ENCODE measurements at regions not wholly inside any gene's neighbourhood (a gene's known extent, or its start where the extent isn't known, plus 50 kb on each side); places are given as distances from the start of the nearest gene placed in this dataset.
A peak's percentile ranks its signal among the peaks of the same experiment; 100 is the strongest.

GRCh38 chr7:116377721-116378120 lies 121.8 kb upstream of the CAV2 start:
- FAIRE-seq (no peak), DNase-seq (no peak), ATAC-seq (no peak)
- no peaks in the 10 kb centered on the region for H3K9me3 ChIP-seq
- H3K27ac ChIP-seq = no peak overlapping the region
- no peaks in the 10 kb centered on the region for H3K36me3 ChIP-seq
- intact Hi-C loops (cut with DNase I) = no loop called here
- H3K4me1 ChIP-seq = peaks cover 0 to 3% (median 0%) of the 10 kb centered on the region in 3 donors
- WGBS, 2 donors = 93 to 100% methylated on average over 2 of the region's 2 CpGs
- TF ChIP-seq CTCF (IDR thresholded peaks at IDR 0.05) = no peak
- no peaks in the 10 kb centered on the region for H3K27me3 ChIP-seq
- H3K4me3 ChIP-seq = no peak overlapping the region

GRCh38 chr7:116380025-116380424 lies 119.5 kb upstream of the CAV2 start:
- no peaks in the 10 kb centered on the region for H3K36me3 ChIP-seq
- ATAC-seq = peak in 1 of 4 donors; percentile 72
- no peaks in the 10 kb centered on the region for H3K9me3 ChIP-seq
- DNase-seq = no peak
- TF ChIP-seq CTCF (IDR thresholded peaks at IDR 0.05) = no peak
- no peaks in the 10 kb centered on the region for H3K27me3 ChIP-seq
- H3K4me1 ChIP-seq = peaks cover 0 to 3% (median 0%) of the 10 kb centered on the region in 3 donors
- H3K4me3 ChIP-seq = no peak overlapping the region
- peak; percentile 56 for FAIRE-seq
- H3K27ac ChIP-seq = no peak overlapping the region
- intact Hi-C loops (cut with DNase I) = no loop called here
- 0 to 7% methylated on average over 1 of the region's 1 CpG for WGBS, 2 donors

GRCh38 chr7:116382375-116382774 lies 117.2 kb upstream of the CAV2 start:
- DNase-seq = no peak
- Histone ChIP-seq H3K4me1 (peaks cover 0 to 3% (median 0%) of the 10 kb centered on the region in 3 donors), H3K9me3 (no peaks in the 10 kb centered on the region), H3K4me3 (no peak overlapping the region), H3K36me3 (no peaks in the 10 kb centered on the region), H3K27me3 (no peaks in the 10 kb centered on the region), H3K27ac (no peak overlapping the region)
- ATAC-seq = no peak
- no peak for TF ChIP-seq CTCF (IDR thresholded peaks at IDR 0.05)
- WGBS, 2 donors = 92 to 97% methylated on average over 1 of the region's 1 CpG
- intact Hi-C loops (cut with DNase I) = no loop called here
- no peak for FAIRE-seq

GRCh38 chr7:116384936-116385635 lies 114.5 kb upstream of the CAV2 start:
- Histone ChIP-seq H3K4me1 (no peaks in the 10 kb centered on the region), H3K9me3 (no peaks in the 10 kb centered on the region), H3K27ac (no peak overlapping the region), H3K27me3 (no peaks in the 10 kb centered on the region), H3K36me3 (no peaks in the 10 kb centered on the region), H3K4me3 (no peak overlapping the region)
- no peak for TF ChIP-seq CTCF (IDR thresholded peaks at IDR 0.05)
- WGBS, 2 donors = 73 to 78% methylated on average over 5 of the region's 5 CpGs
- no peak for FAIRE-seq
- intact Hi-C loops (cut with DNase I) = no loop called here
- no peak for ATAC-seq
- no peak for DNase-seq

- no peaks in the 10 kb centered on the region for H3K36me3 ChIP-seq
- no peaks in the 10 kb centered on the region for H3K27me3 ChIP-seq
- H3K9me3 ChIP-seq = no peaks in the 10 kb centered on the region
- ATAC-seq = no peak
- H3K4me1 ChIP-seq = no peaks in the 10 kb centered on the region
- no peak for FAIRE-seq
- 89% methylated on average over 5 of the region's 5 CpGs for WGBS, 2 donors
- TF ChIP-seq CTCF (IDR thresholded peaks at IDR 0.05) = no peak
- intact Hi-C loops (cut with DNase I) = no loop called here
- no peak overlapping the region for H3K27ac ChIP-seq
- no peak for DNase-seq
- no peak overlapping the region for H3K4me3 ChIP-seq
Observed at GRCh38 chr7:116386674-116387073, 112.9 kb upstream of the CAV2 start.
